SK-N-SH treated with all-trans-retinoic acid at 6 μM for 48 hours (cell line): ENCODE measurements at regions not wholly inside any gene's neighbourhood (a gene's known extent, or its start where the extent isn't known, plus 50 kb on each side); places are given as distances from the start of the nearest gene placed in this dataset.

Experiments used
- ATAC-seq: fragments of 200-7000 bp; cut with Tn5 transposase; 3 replicates; pipeline ENCODE4 v1.9.1; 2020; ENCODE audit warnings: mild to moderate bottlenecking, moderate library complexity
- ARNTL ChIP-seq: fragments of 450-650 bp; formaldehyde crosslinking; IDR thresholded peaks from 2 replicates; pipeline ENCODE4 v1.5.0; 2020; ENCODE audit warnings: low read depth, mild to moderate bottlenecking, moderate library complexity, borderline replicate concordance
- CSDC2 ChIP-seq: fragments of 250-450 bp; sonication (Bioruptor Pico); IDR thresholded peaks from 2 replicates; pipeline ENCODE4 v1.5.0; 2020; ENCODE audit warnings: mild to moderate bottlenecking, moderate library complexity
- ESRRG ChIP-seq: fragments of 250-450 bp; sonication (Bioruptor Pico); IDR thresholded peaks from 2 replicates; pipeline ENCODE4 v1.6.1; 2021; ENCODE audit warnings: mild to moderate bottlenecking
- GLIS3 ChIP-seq: fragments of 250-450 bp; sonication (Bioruptor Pico); IDR thresholded peaks from 2 replicates; pipeline ENCODE4 v1.5.0; 2020; ENCODE audit warnings: mild to moderate bottlenecking, moderate library complexity
- ISL1 ChIP-seq: fragments of 250-450 bp; sonication (Bioruptor Pico); IDR thresholded peaks from 2 replicates; pipeline ENCODE4 v2.1.2; 2022; ENCODE audit warnings: mild to moderate bottlenecking, moderate library complexity
- PPARA ChIP-seq: fragments of 250-450 bp; sonication (Bioruptor Pico); IDR thresholded peaks from 2 replicates; pipeline ENCODE4 v1.5.0; 2020; ENCODE audit warnings: mild to moderate bottlenecking, borderline replicate concordance
- RARB ChIP-seq: fragments of 250-450 bp; sonication (Bioruptor Pico); IDR thresholded peaks from 2 replicates; pipeline ENCODE4 v1.8.0; 2021; ENCODE audit warnings: mild to moderate bottlenecking, moderate library complexity
- SNAI2 ChIP-seq: fragments of 250-450 bp; sonication (Bioruptor Pico); IDR thresholded peaks from 2 replicates; pipeline ENCODE4 v1.5.0; 2020; ENCODE audit warnings: mild to moderate bottlenecking, moderate library complexity
- TCF4 ChIP-seq: fragments of 250-450 bp; sonication (Bioruptor Pico); IDR thresholded peaks from 2 replicates; pipeline ENCODE4 v1.8.0; 2021; ENCODE audit warnings: mild to moderate bottlenecking, moderate library complexity, borderline replicate concordance
- TOX ChIP-seq: fragments of 250-450 bp; sonication (Bioruptor Pico); IDR thresholded peaks from 2 replicates; pipeline ENCODE4 v1.8.0; 2021; ENCODE audit warnings: mild to moderate bottlenecking, moderate library complexity, borderline replicate concordance
- ZFP3 ChIP-seq: fragments of 250-450 bp; sonication (Bioruptor Pico); IDR thresholded peaks from 2 replicates; pipeline ENCODE4 v1.5.0; 2020; ENCODE audit warnings: mild to moderate bottlenecking, moderate library complexity
- ZFP30 ChIP-seq: fragments of 450-650 bp; formaldehyde crosslinking; IDR thresholded peaks from 2 replicates; pipeline ENCODE4 v1.5.0; 2022; ENCODE audit warnings: mild to moderate bottlenecking, moderate library complexity
- ZNF565 ChIP-seq: fragments of 450-650 bp; formaldehyde crosslinking; conservative IDR thresholded peaks from 2 replicates; pipeline ENCODE4 v1.5.0; 2020; ENCODE audit warnings: low read depth, mild to moderate bottlenecking, moderate library complexity
- ZNF70 ChIP-seq: fragments of 450-650 bp; formaldehyde crosslinking; IDR thresholded peaks from 2 replicates; pipeline ENCODE4 v1.5.0; 2020; ENCODE audit warnings: mild to moderate bottlenecking, moderate library complexity
- ZNF8 ChIP-seq: fragments of 450-650 bp; formaldehyde crosslinking; IDR thresholded peaks from 2 replicates; pipeline ENCODE4 v1.5.0; 2020; ENCODE audit warnings: mild to moderate bottlenecking, moderate library complexity
- TF ChIP-seq, protein P1 (sequence below): fragments of 250-450 bp; sonication (Bioruptor Pico); IDR thresholded peaks from 2 replicates; pipeline ENCODE4 v1.8.0; 2021; ENCODE audit warnings: low read depth, mild to moderate bottlenecking, moderate library complexity, borderline replicate concordance
- TF ChIP-seq, protein P2 (sequence below): fragments of 250-450 bp; sonication (Bioruptor Pico); IDR thresholded peaks from 2 replicates; pipeline ENCODE4 v1.5.0; 2020; ENCODE audit warnings: mild to moderate bottlenecking, moderate library complexity
- TF ChIP-seq, protein P3 (sequence below): fragments of 250-450 bp; sonication (Bioruptor Pico); IDR thresholded peaks from 2 replicates; pipeline ENCODE4 v1.5.1; 2021; ENCODE audit warnings: mild to moderate bottlenecking, moderate library complexity
- TF ChIP-seq, protein P4 (sequence below): fragments of 250-450 bp; sonication (Bioruptor Pico); IDR thresholded peaks from 2 replicates; pipeline ENCODE4 v1.5.1; 2020; ENCODE audit warnings: low read depth, mild to moderate bottlenecking, moderate library complexity
- TF ChIP-seq, protein P5 (sequence below): fragments of 250-450 bp; sonication (Bioruptor Pico); IDR thresholded peaks from 2 replicates; pipeline ENCODE4 v1.8.0; 2020; ENCODE audit warnings: mild to moderate bottlenecking, moderate library complexity, borderline replicate concordance

DNA sequence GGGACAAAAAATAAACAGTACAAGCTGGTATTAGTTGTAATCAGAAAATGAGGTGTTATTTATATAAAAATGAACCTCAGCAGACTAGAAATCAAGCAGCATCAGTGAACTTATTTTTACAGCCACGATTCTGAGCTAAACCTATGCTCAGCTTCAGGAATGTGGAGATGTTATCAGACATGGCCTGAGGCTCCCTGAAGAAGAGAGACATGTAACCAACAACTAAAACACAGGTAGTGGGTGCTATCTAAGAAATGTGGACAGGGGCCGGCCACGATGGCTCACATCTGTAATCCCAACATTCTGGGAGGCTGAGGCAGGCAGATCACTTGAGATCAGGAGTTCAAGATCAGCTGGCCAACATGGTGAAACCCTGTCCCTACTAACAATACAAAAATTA, 534.3 kb downstream of the VRK1 start:
- ATAC-seq = no peak
- TF ChIP-seq ISL1 (CRISPR knock-in tag) (no peak), SNAI2 (CRISPR knock-in tag) (no peak), ARNTL (CRISPR knock-in tag) (no peak), ZFP3 (no peak), PPARA (CRISPR knock-in tag) (no peak), ZNF8 (CRISPR knock-in tag) (no peak), ZNF70 (CRISPR knock-in tag) (no peak)
- TF ChIP-seq, protein P1, sequence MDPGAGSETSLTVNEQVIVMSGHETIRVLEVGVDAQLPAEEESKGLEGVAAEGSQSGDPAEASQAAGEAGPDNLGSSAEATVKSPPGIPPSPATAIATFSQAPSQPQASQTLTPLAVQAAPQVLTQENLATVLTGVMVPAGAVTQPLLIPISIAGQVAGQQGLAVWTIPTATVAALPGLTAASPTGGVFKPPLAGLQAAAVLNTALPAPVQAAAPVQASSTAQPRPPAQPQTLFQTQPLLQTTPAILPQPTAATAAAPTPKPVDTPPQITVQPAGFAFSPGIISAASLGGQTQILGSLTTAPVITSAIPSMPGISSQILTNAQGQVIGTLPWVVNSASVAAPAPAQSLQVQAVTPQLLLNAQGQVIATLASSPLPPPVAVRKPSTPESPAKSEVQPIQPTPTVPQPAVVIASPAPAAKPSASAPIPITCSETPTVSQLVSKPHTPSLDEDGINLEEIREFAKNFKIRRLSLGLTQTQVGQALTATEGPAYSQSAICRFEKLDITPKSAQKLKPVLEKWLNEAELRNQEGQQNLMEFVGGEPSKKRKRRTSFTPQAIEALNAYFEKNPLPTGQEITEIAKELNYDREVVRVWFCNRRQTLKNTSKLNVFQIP (CRISPR knock-in tag) = no peak
- TF ChIP-seq, protein P2, sequence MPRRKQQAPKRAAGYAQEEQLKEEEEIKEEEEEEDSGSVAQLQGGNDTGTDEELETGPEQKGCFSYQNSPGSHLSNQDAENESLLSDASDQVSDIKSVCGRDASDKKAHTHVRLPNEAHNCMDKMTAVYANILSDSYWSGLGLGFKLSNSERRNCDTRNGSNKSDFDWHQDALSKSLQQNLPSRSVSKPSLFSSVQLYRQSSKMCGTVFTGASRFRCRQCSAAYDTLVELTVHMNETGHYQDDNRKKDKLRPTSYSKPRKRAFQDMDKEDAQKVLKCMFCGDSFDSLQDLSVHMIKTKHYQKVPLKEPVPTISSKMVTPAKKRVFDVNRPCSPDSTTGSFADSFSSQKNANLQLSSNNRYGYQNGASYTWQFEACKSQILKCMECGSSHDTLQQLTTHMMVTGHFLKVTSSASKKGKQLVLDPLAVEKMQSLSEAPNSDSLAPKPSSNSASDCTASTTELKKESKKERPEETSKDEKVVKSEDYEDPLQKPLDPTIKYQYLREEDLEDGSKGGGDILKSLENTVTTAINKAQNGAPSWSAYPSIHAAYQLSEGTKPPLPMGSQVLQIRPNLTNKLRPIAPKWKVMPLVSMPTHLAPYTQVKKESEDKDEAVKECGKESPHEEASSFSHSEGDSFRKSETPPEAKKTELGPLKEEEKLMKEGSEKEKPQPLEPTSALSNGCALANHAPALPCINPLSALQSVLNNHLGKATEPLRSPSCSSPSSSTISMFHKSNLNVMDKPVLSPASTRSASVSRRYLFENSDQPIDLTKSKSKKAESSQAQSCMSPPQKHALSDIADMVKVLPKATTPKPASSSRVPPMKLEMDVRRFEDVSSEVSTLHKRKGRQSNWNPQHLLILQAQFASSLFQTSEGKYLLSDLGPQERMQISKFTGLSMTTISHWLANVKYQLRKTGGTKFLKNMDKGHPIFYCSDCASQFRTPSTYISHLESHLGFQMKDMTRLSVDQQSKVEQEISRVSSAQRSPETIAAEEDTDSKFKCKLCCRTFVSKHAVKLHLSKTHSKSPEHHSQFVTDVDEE = no peak
- TF ChIP-seq, protein P3, sequence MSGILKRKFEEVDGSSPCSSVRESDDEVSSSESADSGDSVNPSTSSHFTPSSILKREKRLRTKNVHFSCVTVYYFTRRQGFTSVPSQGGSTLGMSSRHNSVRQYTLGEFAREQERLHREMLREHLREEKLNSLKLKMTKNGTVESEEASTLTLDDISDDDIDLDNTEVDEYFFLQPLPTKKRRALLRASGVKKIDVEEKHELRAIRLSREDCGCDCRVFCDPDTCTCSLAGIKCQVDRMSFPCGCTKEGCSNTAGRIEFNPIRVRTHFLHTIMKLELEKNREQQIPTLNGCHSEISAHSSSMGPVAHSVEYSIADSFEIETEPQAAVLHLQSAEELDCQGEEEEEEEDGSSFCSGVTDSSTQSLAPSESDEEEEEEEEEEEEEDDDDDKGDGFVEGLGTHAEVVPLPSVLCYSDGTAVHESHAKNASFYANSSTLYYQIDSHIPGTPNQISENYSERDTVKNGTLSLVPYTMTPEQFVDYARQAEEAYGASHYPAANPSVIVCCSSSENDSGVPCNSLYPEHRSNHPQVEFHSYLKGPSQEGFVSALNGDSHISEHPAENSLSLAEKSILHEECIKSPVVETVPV (CRISPR knock-in tag) = no peak
- TF ChIP-seq, protein P4, sequence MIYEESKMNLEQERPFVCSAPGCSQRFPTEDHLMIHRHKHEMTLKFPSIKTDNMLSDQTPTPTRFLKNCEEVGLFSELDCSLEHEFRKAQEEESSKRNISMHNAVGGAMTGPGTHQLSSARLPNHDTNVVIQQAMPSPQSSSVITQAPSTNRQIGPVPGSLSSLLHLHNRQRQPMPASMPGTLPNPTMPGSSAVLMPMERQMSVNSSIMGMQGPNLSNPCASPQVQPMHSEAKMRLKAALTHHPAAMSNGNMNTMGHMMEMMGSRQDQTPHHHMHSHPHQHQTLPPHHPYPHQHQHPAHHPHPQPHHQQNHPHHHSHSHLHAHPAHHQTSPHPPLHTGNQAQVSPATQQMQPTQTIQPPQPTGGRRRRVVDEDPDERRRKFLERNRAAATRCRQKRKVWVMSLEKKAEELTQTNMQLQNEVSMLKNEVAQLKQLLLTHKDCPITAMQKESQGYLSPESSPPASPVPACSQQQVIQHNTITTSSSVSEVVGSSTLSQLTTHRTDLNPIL = no peak
- TF ChIP-seq, protein P5, sequence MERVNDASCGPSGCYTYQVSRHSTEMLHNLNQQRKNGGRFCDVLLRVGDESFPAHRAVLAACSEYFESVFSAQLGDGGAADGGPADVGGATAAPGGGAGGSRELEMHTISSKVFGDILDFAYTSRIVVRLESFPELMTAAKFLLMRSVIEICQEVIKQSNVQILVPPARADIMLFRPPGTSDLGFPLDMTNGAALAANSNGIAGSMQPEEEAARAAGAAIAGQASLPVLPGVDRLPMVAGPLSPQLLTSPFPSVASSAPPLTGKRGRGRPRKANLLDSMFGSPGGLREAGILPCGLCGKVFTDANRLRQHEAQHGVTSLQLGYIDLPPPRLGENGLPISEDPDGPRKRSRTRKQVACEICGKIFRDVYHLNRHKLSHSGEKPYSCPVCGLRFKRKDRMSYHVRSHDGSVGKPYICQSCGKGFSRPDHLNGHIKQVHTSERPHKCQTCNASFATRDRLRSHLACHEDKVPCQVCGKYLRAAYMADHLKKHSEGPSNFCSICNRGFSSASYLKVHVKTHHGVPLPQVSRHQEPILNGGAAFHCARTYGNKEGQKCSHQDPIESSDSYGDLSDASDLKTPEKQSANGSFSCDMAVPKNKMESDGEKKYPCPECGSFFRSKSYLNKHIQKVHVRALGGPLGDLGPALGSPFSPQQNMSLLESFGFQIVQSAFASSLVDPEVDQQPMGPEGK = no peak

DNA sequence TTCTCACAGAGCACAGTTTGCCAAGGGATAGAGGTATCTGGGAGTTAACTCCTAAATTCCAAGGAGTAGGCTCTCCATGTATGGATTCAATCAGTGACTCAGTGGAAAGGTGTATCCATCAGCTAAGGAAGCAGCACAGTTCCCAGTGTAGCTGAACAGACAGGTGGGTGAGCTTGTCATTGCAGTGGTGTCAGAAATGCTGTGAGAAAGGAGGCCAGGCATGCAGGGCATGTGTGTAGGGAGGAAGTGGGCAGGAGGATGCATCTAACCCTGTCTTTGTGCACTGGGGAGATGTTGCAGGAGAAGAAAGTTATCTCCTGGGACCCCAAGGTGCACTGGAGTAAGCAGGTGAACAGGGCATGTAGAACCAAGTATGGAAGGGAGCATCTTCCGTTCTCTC, 539.0 kb downstream of the VRK1 start:
- TF ChIP-seq, protein P3 (CRISPR knock-in tag) = no peak
- ATAC-seq = no peak

DNA sequence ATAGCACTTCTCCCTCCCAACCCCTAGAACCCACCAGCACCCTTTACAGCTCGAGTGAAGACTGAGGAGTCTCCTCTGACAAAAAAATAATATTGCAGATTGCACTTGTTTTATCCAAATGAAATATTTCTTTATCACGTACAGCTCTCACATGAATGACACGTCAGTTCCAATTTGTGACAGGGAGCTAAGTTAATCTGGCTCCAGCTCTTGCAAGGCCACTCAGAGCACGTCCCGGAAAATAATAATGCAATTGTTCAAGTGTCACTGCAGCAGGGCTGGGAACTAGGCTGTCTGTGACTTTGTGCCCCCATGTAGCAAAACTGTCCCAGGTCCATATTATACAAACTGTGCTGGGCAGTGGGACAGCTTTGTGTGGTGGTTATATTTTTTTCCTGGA, 539.6 kb downstream of the VRK1 start:
- TF ChIP-seq GLIS3 (CRISPR knock-in tag) (no peak), ARNTL (CRISPR knock-in tag) (no peak), RARB (no peak), ZFP30 (CRISPR knock-in tag) (no peak)
- no peak for ATAC-seq

DNA sequence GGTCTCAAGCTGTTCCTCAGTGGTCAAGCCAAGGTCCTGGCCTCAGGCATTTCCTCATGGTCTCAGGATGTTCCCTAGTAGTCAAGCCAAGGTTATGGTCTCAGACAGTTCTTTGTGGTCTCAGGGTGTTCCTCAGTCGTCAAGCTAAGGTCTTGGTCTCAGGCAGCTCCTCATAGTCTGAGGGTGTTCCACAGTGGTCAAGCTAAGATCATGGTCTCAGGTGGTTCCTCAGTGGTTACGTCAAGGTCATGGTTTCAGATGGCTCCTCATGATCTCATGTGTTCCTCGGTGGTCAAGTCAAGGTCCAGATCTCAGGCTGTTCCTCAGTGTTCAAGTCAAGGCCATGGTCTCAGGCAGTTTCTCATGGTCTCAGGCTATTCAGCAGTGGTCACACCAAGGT, 540.1 kb downstream of the VRK1 start:
- TF ChIP-seq TCF4 (CRISPR knock-in tag) (no peak), ZNF70 (CRISPR knock-in tag) (no peak), ARNTL (CRISPR knock-in tag) (no peak), PPARA (CRISPR knock-in tag) (no peak), GLIS3 (CRISPR knock-in tag) (no peak), ESRRG (CRISPR knock-in tag) (no peak), ZNF565 (CRISPR knock-in tag) (no peak), ZNF8 (CRISPR knock-in tag) (no peak), CSDC2 (CRISPR knock-in tag) (no peak), ZFP3 (no peak), ISL1 (CRISPR knock-in tag) (no peak), RARB (no peak), TOX (CRISPR knock-in tag) (no peak)
- TF ChIP-seq, protein P4 = no peak
- TF ChIP-seq, protein P3 (CRISPR knock-in tag) = no peak
- ATAC-seq = no peak
